ENCODE measurements at regions not wholly inside any gene's neighbourhood (a gene's known extent, or its start where the extent isn't known, plus 50 kb on each side); places are given as distances from the start of the nearest gene placed in this dataset.

- Histone ChIP-seq H3K4me3 (ENCODE audit: control insufficient read depth in 2 of 3, extremely low read depth in 1 of 3, insufficient read depth in 2 of 3, low read depth in 1 of 3, low read length in 3 of 3) (no peak overlapping the region), H2AFZ (ENCODE audit: control insufficient read depth, low read length) (no peak overlapping the region), H3K79me2 (ENCODE audit: control insufficient read depth, insufficient read depth, low read length) (no peaks in the 10 kb centered on the region), H3K27ac (ENCODE audit: control insufficient read depth, insufficient read depth, low read length) (no peak overlapping the region), H3K4me2 (ENCODE audit: control insufficient read depth, extremely low read depth, insufficient read depth, low read depth, low read length) (no peak overlapping the region), H3K9me1 (ENCODE audit: control insufficient read depth, extremely low read depth, insufficient read depth, low read length) (no peaks in the 10 kb centered on the region), H3K9ac (ENCODE audit: control insufficient read depth, extremely low read depth, insufficient read depth, low read length) (no peak overlapping the region), H4K20me1 (ENCODE audit: control insufficient read depth, extremely low read depth, insufficient read depth, low read length) (no peaks in the 10 kb centered on the region), H3K36me3 (ENCODE audit: control insufficient read depth in 2 of 2, extremely low read depth in 1 of 2, insufficient read depth in 2 of 2, low read length in 2 of 2) (no peaks in the 10 kb centered on the region), H3K27me3 (ENCODE audit: control insufficient read depth, extremely low read depth, insufficient read depth, low read length) (no peaks in the 10 kb centered on the region), H3K4me1 (ENCODE audit: control insufficient read depth, extremely low read depth, insufficient read depth, low read length) (no peaks in the 10 kb centered on the region), H3K9me3 (ENCODE audit: control insufficient read depth, low read depth, low read length) (no peaks in the 10 kb centered on the region)
- TF ChIP-seq, protein P1, sequence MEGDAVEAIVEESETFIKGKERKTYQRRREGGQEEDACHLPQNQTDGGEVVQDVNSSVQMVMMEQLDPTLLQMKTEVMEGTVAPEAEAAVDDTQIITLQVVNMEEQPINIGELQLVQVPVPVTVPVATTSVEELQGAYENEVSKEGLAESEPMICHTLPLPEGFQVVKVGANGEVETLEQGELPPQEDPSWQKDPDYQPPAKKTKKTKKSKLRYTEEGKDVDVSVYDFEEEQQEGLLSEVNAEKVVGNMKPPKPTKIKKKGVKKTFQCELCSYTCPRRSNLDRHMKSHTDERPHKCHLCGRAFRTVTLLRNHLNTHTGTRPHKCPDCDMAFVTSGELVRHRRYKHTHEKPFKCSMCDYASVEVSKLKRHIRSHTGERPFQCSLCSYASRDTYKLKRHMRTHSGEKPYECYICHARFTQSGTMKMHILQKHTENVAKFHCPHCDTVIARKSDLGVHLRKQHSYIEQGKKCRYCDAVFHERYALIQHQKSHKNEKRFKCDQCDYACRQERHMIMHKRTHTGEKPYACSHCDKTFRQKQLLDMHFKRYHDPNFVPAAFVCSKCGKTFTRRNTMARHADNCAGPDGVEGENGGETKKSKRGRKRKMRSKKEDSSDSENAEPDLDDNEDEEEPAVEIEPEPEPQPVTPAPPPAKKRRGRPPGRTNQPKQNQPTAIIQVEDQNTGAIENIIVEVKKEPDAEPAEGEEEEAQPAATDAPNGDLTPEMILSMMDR (optimal IDR thresholded peaks at IDR 0.05 in 1 of 3, IDR thresholded peaks at IDR 0.05 in 1 of 3, conservative IDR thresholded peaks at IDR 0.05 in 1 of 3; ENCODE audit: extremely low read depth in 1 of 3, insufficient read depth in 2 of 3, low read length in 3 of 3), result no peak
- TF ChIP-seq EZH2 (IDR thresholded peaks at IDR 0.05; ENCODE audit: low read length), result no peak
- DNase-seq (ENCODE audit: low read depth, low spot score) (no peak), FAIRE-seq (no peak)
- dilution Hi-C loops (cut with MboI; ENCODE audit: extremely low pct_ligation_motif_present, low sequenced_read_pairs), result no loop called here
Measured at GRCh38 chr5:117160391-117160790, 585.8 kb upstream of the SEMA6A start.

DNA sequence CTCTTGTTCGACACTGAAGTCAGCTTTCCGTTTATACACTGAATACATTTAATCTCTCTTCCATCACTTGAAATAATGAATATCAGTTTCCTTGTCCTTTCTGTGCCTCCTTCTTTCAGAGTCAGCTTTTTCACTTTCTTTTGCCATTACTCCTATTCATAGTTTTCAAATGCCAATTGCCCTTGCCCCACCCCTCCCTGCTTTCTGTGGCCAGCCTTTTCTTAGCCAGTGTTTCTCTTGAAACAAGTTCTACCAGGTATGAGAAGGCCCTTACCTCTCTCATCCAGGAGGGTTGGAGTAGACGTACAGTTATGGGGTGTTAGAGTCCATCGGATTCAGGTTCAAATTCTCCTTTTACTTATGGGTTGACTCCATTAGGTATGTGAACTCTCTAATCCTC lies 574.7 kb upstream of the SEMA6A start:
- Histone ChIP-seq H3K4me2 (ENCODE audit: control insufficient read depth, extremely low read depth, insufficient read depth, low read depth, low read length) (no peak overlapping the region), H2AFZ (ENCODE audit: control insufficient read depth, low read length) (no peak overlapping the region), H3K36me3 (ENCODE audit: control insufficient read depth in 2 of 2, extremely low read depth in 1 of 2, insufficient read depth in 2 of 2, low read length in 2 of 2) (no peaks in the 10 kb centered on the region), H3K4me3 (ENCODE audit: control insufficient read depth in 2 of 3, extremely low read depth in 1 of 3, insufficient read depth in 2 of 3, low read depth in 1 of 3, low read length in 3 of 3) (no peak overlapping the region), H4K20me1 (ENCODE audit: control insufficient read depth, extremely low read depth, insufficient read depth, low read length) (no peaks in the 10 kb centered on the region), H3K9me3 (ENCODE audit: control insufficient read depth, low read depth, low read length) (no peaks in the 10 kb centered on the region), H3K79me2 (ENCODE audit: control insufficient read depth, insufficient read depth, low read length) (no peaks in the 10 kb centered on the region), H3K27ac (ENCODE audit: control insufficient read depth, insufficient read depth, low read length) (no peak overlapping the region), H3K9me1 (ENCODE audit: control insufficient read depth, extremely low read depth, insufficient read depth, low read length) (no peaks in the 10 kb centered on the region), H3K9ac (ENCODE audit: control insufficient read depth, extremely low read depth, insufficient read depth, low read length) (no peak overlapping the region), H3K27me3 (ENCODE audit: control insufficient read depth, extremely low read depth, insufficient read depth, low read length) (no peaks in the 10 kb centered on the region), H3K4me1 (ENCODE audit: control insufficient read depth, extremely low read depth, insufficient read depth, low read length) (no peaks in the 10 kb centered on the region)
- FAIRE-seq, result no peak
- DNase-seq (ENCODE audit: low read depth, low spot score), result no peak
- TF ChIP-seq EZH2 (IDR thresholded peaks at IDR 0.05; ENCODE audit: low read length), result no peak
- TF ChIP-seq, protein P1 (optimal IDR thresholded peaks at IDR 0.05 in 1 of 3, IDR thresholded peaks at IDR 0.05 in 1 of 3, conservative IDR thresholded peaks at IDR 0.05 in 1 of 3; ENCODE audit: extremely low read depth in 1 of 3, insufficient read depth in 2 of 3, low read length in 3 of 3), result no peak
- dilution Hi-C loops (cut with MboI; ENCODE audit: extremely low pct_ligation_motif_present, low sequenced_read_pairs), result no loop called here

Measured in keratinocyte (primary cell).